Smooth muscle cell (in vitro differentiated cells): ENCODE measurements at regions not wholly inside any gene's neighbourhood (a gene's known extent, or its start where the extent isn't known, plus 50 kb on each side); places are given as distances from the start of the nearest gene placed in this dataset.

ENCODE experiments used
- DNase-seq: peaks from one replicate; lab custom pipeline; 2025; ENCODE audit not compliant: unreplicated experiment; lab: John Stamatoyannopoulos, UW
- H2AFZ ChIP-seq: fragments of 200-600 bp; sonication (generic); 2 replicates; pipeline ENCODE4 v1.6.0; 2016; ENCODE audit warnings: antibody characterized with exemption, low read depth, mild to moderate bottlenecking
- H3F3A ChIP-seq: fragments of 200-600 bp; sonication (generic); 2 replicates; pipeline ENCODE4 v1.6.0; 2017; ENCODE audit warnings: antibody characterized with exemption, low read depth
- H3K27ac ChIP-seq: fragments of 200-600 bp; sonication (generic); 2 replicates; pipeline ENCODE4 v1.5.1; 2016; ENCODE audit warnings: low read depth, mild to moderate bottlenecking
- H3K27me3 ChIP-seq: fragments of 200-600 bp; sonication (generic); 2 replicates; pipeline ENCODE4 v1.6.1; 2016; ENCODE audit warnings: low read depth, mild to moderate bottlenecking
- H3K36me3 ChIP-seq: fragments of 200-600 bp; sonication (generic); 2 replicates; pipeline ENCODE4 v1.5.1; 2016; ENCODE audit warnings: low read depth
- H3K4me1 ChIP-seq: fragments of 200-600 bp; sonication (generic); 2 replicates; pipeline ENCODE4 v1.5.1; 2016; ENCODE audit warnings: low read depth
- H3K4me2 ChIP-seq: fragments of 200-600 bp; sonication (generic); 2 replicates; pipeline ENCODE4 v1.6.0; 2016; ENCODE audit warnings: mild to moderate bottlenecking
- H3K4me3 ChIP-seq: fragments of 200-600 bp; sonication (generic); 2 replicates; pipeline ENCODE4 v1.5.1; 2016; ENCODE audit warnings: mild to moderate bottlenecking
- H3K79me2 ChIP-seq: fragments of 200-600 bp; sonication (generic); 2 replicates; pipeline ENCODE4 v1.6.0; 2016; ENCODE audit warnings: low read depth, mild to moderate bottlenecking
- H3K9ac ChIP-seq: fragments of 200-600 bp; sonication (generic); 2 replicates; pipeline ENCODE4 v1.6.0; 2016; ENCODE audit warnings: low read depth
- H3K9me3 ChIP-seq: fragments of 200-600 bp; sonication (generic); replicated peaks from 2 replicates; pipeline ENCODE4 v1.5.1; 2016; ENCODE audit warnings: low read depth
- H4K20me1 ChIP-seq: fragments of 200-600 bp; sonication (generic); 2 replicates; pipeline ENCODE4 v1.6.0; 2016; ENCODE audit warnings: low read depth
- WGBS: methylation state at CpG from one replicate; pipeline ENCODE4 v1.1.7; 2016; ENCODE audit warnings: low lambda C conversion rate; 5-methylcytosine and 5-hydroxymethylcytosine counted together
- TF ChIP-seq, protein P1 (sequence below): fragments of 200-600 bp; sonication (generic); IDR thresholded peaks from 2 replicates; pipeline ENCODE4 v1.5.1; 2017; ENCODE audit warnings: borderline replicate concordance, mild to moderate bottlenecking, antibody characterized with exemption; ENCODE audit not compliant: insufficient read depth, poor library complexity, severe bottlenecking

DNA sequence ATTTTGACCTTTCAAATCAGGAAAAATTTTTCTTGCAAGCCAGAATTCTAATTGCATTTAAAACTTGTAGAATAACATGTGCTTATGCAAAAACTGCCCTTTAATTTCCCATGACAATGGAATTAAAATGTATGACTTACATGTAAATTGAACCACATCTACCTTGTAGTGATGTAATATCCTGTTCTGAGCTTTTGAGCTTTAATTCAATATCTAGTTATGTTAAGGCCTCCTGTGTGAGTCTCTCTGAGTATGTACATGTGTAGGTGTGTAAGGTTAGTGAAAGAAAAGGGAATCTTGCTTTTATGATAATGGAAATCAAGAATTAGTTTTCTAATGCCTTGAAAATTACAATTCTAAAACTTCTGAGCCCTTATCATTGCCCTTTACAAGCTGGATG, 344.8 kb upstream of the AKR1E2 start:
- Histone ChIP-seq H4K20me1 (no peaks in the 10 kb centered on the region), H3K27ac (no peak overlapping the region), H3K4me1 (no peaks in the 10 kb centered on the region), H3K9me3 (no peaks in the 10 kb centered on the region), H3K36me3 (no peaks in the 10 kb centered on the region), H2AFZ (no peak overlapping the region), H3F3A (no peaks in the 10 kb centered on the region), H3K79me2 (no peaks in the 10 kb centered on the region), H3K27me3 (no peaks in the 10 kb centered on the region), H3K4me2 (no peak overlapping the region), H3K9ac (no peak overlapping the region), H3K4me3 (no peak overlapping the region)
- TF ChIP-seq, protein P1, sequence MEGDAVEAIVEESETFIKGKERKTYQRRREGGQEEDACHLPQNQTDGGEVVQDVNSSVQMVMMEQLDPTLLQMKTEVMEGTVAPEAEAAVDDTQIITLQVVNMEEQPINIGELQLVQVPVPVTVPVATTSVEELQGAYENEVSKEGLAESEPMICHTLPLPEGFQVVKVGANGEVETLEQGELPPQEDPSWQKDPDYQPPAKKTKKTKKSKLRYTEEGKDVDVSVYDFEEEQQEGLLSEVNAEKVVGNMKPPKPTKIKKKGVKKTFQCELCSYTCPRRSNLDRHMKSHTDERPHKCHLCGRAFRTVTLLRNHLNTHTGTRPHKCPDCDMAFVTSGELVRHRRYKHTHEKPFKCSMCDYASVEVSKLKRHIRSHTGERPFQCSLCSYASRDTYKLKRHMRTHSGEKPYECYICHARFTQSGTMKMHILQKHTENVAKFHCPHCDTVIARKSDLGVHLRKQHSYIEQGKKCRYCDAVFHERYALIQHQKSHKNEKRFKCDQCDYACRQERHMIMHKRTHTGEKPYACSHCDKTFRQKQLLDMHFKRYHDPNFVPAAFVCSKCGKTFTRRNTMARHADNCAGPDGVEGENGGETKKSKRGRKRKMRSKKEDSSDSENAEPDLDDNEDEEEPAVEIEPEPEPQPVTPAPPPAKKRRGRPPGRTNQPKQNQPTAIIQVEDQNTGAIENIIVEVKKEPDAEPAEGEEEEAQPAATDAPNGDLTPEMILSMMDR, result no peak
- no peak for DNase-seq

DNA sequence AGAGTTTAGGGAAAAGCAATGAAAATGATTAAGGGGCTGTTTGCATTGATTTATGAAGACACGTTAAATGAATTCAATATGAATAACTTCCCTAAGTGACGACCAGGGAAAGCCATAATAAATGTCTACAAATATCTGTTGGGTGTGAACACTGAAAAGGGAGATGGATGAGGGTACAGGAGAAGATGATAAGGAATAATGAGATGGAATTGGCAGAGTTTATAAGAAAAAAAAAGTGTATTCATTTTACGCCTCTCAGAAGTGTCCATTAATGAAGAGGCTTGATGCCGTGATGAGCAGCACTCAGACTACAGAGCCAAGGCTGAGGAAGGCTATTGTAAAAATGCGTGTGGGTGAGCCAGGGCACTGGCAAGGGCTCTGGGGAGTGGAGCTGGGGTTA, 346.7 kb upstream of the AKR1E2 start:
- no peak for DNase-seq
- no peak overlapping the region for H3K9ac ChIP-seq
- H3K27me3 ChIP-seq, result no peaks in the 10 kb centered on the region
- H3K4me3 ChIP-seq, result no peak overlapping the region
- 96% methylated on average over 5 of the region's 5 CpGs for WGBS
- H4K20me1 ChIP-seq, result no peaks in the 10 kb centered on the region
- H3K4me1 ChIP-seq, result no peaks in the 10 kb centered on the region
- no peaks in the 10 kb centered on the region for H3F3A ChIP-seq
- H3K9me3 ChIP-seq, result no peaks in the 10 kb centered on the region
- TF ChIP-seq, protein P1, result no peak
- H3K36me3 ChIP-seq, result no peaks in the 10 kb centered on the region
- H3K79me2 ChIP-seq, result no peaks in the 10 kb centered on the region
- H3K27ac ChIP-seq, result no peak overlapping the region
- H3K4me2 ChIP-seq, result no peak overlapping the region
- no peak overlapping the region for H2AFZ ChIP-seq

DNA sequence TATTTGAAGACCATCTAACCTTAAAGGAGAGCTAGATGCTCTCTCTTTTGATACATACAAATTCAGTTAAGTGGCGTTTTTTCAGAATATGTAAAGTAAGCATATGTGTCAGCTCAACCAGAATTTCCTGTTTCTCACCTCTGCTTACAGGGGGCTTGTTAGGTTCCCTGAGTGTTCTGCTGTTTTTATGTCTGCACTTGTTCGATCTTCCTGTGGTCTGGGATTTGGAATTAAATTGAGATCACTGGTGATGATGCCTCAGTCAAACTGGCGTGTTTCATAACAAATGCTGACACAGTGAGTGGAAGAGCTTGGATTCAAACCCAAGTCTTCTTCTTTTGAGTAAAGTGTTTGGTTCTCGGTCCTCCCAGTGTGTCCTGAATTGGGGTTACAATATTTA, 348.3 kb upstream of the AKR1E2 start:
- no peak overlapping the region for H3K4me2 ChIP-seq
- H3K27ac ChIP-seq, result no peak overlapping the region
- no peaks in the 10 kb centered on the region for H3K27me3 ChIP-seq
- no peaks in the 10 kb centered on the region for H4K20me1 ChIP-seq
- DNase-seq, result no peak
- H3K36me3 ChIP-seq, result no peaks in the 10 kb centered on the region
- no peak overlapping the region for H2AFZ ChIP-seq
- H3K79me2 ChIP-seq, result no peaks in the 10 kb centered on the region
- H3F3A ChIP-seq, result no peaks in the 10 kb centered on the region
- H3K9ac ChIP-seq, result no peak overlapping the region
- 93% methylated on average over 4 of the region's 4 CpGs for WGBS
- H3K9me3 ChIP-seq, result no peaks in the 10 kb centered on the region
- no peak overlapping the region for H3K4me3 ChIP-seq
- no peaks in the 10 kb centered on the region for H3K4me1 ChIP-seq
- TF ChIP-seq, protein P1, result no peak

DNA sequence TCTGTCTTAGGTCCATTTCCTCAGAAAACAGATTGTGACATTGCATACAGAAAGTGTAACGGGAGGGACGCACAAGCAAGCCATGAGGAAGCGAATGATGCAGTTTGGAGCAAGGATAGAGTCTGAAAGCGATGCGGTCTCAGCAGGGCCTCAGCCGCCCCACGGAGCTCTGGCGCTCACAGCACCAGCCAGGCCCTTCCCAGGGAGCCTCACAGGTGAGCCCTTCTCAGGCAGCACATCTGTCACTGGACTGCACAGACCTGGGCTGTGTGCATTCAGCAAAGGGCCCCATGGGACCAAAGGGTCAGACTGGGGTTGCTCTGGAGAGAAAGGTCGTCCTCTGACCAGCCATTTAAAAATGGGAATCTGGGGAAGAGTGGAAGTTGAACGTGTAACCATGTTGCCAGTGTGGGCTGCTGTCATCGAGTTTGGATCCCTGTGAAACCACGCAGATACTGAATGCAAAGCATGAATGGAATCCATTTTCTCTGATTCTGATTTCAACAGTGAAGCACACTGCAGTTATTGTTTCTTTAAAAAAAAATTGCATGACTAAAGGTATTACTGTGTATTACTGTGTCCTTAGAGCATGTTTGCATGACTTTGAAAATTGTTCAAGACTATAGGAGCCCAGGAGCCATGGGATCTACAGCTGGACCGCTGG, 350.0 kb upstream of the AKR1E2 start:
- Histone ChIP-seq H3K27ac (no peak overlapping the region), H3K9ac (no peak overlapping the region), H3K4me1 (no peaks in the 10 kb centered on the region), H3K36me3 (no peaks in the 10 kb centered on the region), H3F3A (no peaks in the 10 kb centered on the region), H4K20me1 (no peaks in the 10 kb centered on the region), H3K4me3 (no peak overlapping the region), H3K79me2 (no peaks in the 10 kb centered on the region), H3K27me3 (no peaks in the 10 kb centered on the region), H3K4me2 (no peak overlapping the region), H3K9me3 (no peaks in the 10 kb centered on the region), H2AFZ (no peak overlapping the region)
- DNase-seq, result no peak
- WGBS, result 84% methylated on average over 13 of the region's 13 CpGs
- TF ChIP-seq, protein P1, result no peak
